Cardiac septum (tissue), 1 donor: ENCODE measurements at regions not wholly inside any gene's neighbourhood (a gene's known extent, or its start where the extent isn't known, plus 50 kb on each side); places are given as distances from the start of the nearest gene placed in this dataset.

Experiments
- DNase-seq: peaks from one replicate; pipeline ENCODE4 v3.0.0-alpha.2; 2020; ENCODE audit warnings: low spot score
- intact Hi-C: fragments of 100-400 bp; cut with DNase I; formaldehyde crosslinking; loops from one replicate; pipeline ENCODE4 v1.14.0; 2022
- donor health status: DM: no; HTN: no; CAD: no.

- intact Hi-C loops = no loop called here
These were observed 183.0 kb downstream of the GBA3 start for GRCh38 chr4:22875587-22876257.

GRCh38 chr4:22874334-22874912, 181.7 kb downstream of the GBA3 start:
- DNase-seq = no peak
- intact Hi-C loops = no loop called here

More at GRCh38 chr4:22875587-22876257, 183.0 kb downstream of the GBA3 start:
- no peak for DNase-seq

GRCh38 chr4:22873899-22874298, 181.2 kb downstream of the GBA3 start:
- intact Hi-C loops = no loop called here
- DNase-seq = no peak

- DNase-seq = no peak
- intact Hi-C loops = no loop called here
These were observed 178.2 kb downstream of the GBA3 start for GRCh38 chr4:22870847-22871449.

GRCh38 chr4:22869235-22869634, 176.5 kb downstream of the GBA3 start:
- intact Hi-C loops = no loop called here
- no peak for DNase-seq
